Smooth muscle cell (in vitro differentiated cells): ENCODE measurements at regions not wholly inside any gene's neighbourhood (a gene's known extent, or its start where the extent isn't known, plus 50 kb on each side); places are given as distances from the start of the nearest gene placed in this dataset.

Experiments used
- DNase-seq: peaks from one replicate; lab custom pipeline; 2025; ENCODE audit not compliant: unreplicated experiment; lab: John Stamatoyannopoulos, UW
- H2AFZ ChIP-seq: fragments of 200-600 bp; sonication (generic); 2 replicates; pipeline ENCODE4 v1.6.0; 2016; ENCODE audit warnings: antibody characterized with exemption, low read depth, mild to moderate bottlenecking
- H3F3A ChIP-seq: fragments of 200-600 bp; sonication (generic); 2 replicates; pipeline ENCODE4 v1.6.0; 2017; ENCODE audit warnings: antibody characterized with exemption, low read depth
- H3K27ac ChIP-seq: fragments of 200-600 bp; sonication (generic); 2 replicates; pipeline ENCODE4 v1.5.1; 2016; ENCODE audit warnings: low read depth, mild to moderate bottlenecking
- H3K27me3 ChIP-seq: fragments of 200-600 bp; sonication (generic); 2 replicates; pipeline ENCODE4 v1.6.1; 2016; ENCODE audit warnings: low read depth, mild to moderate bottlenecking
- H3K36me3 ChIP-seq: fragments of 200-600 bp; sonication (generic); 2 replicates; pipeline ENCODE4 v1.5.1; 2016; ENCODE audit warnings: low read depth
- H3K4me1 ChIP-seq: fragments of 200-600 bp; sonication (generic); 2 replicates; pipeline ENCODE4 v1.5.1; 2016; ENCODE audit warnings: low read depth
- H3K4me2 ChIP-seq: fragments of 200-600 bp; sonication (generic); 2 replicates; pipeline ENCODE4 v1.6.0; 2016; ENCODE audit warnings: mild to moderate bottlenecking
- H3K4me3 ChIP-seq: fragments of 200-600 bp; sonication (generic); 2 replicates; pipeline ENCODE4 v1.5.1; 2016; ENCODE audit warnings: mild to moderate bottlenecking
- H3K79me2 ChIP-seq: fragments of 200-600 bp; sonication (generic); 2 replicates; pipeline ENCODE4 v1.6.0; 2016; ENCODE audit warnings: low read depth, mild to moderate bottlenecking
- H3K9ac ChIP-seq: fragments of 200-600 bp; sonication (generic); 2 replicates; pipeline ENCODE4 v1.6.0; 2016; ENCODE audit warnings: low read depth
- H3K9me3 ChIP-seq: fragments of 200-600 bp; sonication (generic); replicated peaks from 2 replicates; pipeline ENCODE4 v1.5.1; 2016; ENCODE audit warnings: low read depth
- H4K20me1 ChIP-seq: fragments of 200-600 bp; sonication (generic); 2 replicates; pipeline ENCODE4 v1.6.0; 2016; ENCODE audit warnings: low read depth
- WGBS: methylation state at CpG from one replicate; pipeline ENCODE4 v1.1.7; 2016; ENCODE audit warnings: low lambda C conversion rate; 5-methylcytosine and 5-hydroxymethylcytosine counted together
- TF ChIP-seq, protein P1 (sequence below): fragments of 200-600 bp; sonication (generic); IDR thresholded peaks from 2 replicates; pipeline ENCODE4 v1.5.1; 2017; ENCODE audit warnings: borderline replicate concordance, mild to moderate bottlenecking, antibody characterized with exemption; ENCODE audit not compliant: insufficient read depth, poor library complexity, severe bottlenecking

DNA sequence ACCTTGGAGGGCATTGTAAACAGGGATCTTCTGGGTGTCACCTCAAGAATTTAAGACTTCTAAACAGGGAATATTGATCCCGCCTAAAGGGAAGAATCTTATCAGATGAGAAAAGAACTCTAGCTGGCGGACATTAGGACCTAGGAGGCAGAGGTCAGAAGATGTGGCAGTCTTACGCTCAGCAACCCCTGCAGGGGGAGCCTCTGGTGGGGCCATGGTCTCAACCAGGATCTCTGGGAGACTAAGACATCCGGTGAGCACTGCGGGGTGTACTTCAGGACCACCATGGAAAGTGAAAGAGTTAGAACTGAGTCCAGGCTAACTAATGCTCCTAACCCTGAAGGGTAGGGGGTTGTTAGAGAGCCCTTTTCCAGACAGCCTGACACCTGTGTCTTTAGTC, 295.2 kb downstream of the VGLL3 start:
- Histone ChIP-seq H3K9me3 (no peaks in the 10 kb centered on the region), H3F3A (no peaks in the 10 kb centered on the region), H3K4me3 (no peak overlapping the region), H3K9ac (no peak overlapping the region), H3K36me3 (no peaks in the 10 kb centered on the region), H3K27ac (no peak overlapping the region), H4K20me1 (no peaks in the 10 kb centered on the region), H3K4me1 (no peaks in the 10 kb centered on the region), H3K4me2 (peak overlapping the region; percentile 59), H2AFZ (no peak overlapping the region), H3K27me3 (no peaks in the 10 kb centered on the region), H3K79me2 (no peaks in the 10 kb centered on the region)
- 68% methylated on average over 5 of the region's 5 CpGs for WGBS
- no peak for DNase-seq
- TF ChIP-seq, protein P1, sequence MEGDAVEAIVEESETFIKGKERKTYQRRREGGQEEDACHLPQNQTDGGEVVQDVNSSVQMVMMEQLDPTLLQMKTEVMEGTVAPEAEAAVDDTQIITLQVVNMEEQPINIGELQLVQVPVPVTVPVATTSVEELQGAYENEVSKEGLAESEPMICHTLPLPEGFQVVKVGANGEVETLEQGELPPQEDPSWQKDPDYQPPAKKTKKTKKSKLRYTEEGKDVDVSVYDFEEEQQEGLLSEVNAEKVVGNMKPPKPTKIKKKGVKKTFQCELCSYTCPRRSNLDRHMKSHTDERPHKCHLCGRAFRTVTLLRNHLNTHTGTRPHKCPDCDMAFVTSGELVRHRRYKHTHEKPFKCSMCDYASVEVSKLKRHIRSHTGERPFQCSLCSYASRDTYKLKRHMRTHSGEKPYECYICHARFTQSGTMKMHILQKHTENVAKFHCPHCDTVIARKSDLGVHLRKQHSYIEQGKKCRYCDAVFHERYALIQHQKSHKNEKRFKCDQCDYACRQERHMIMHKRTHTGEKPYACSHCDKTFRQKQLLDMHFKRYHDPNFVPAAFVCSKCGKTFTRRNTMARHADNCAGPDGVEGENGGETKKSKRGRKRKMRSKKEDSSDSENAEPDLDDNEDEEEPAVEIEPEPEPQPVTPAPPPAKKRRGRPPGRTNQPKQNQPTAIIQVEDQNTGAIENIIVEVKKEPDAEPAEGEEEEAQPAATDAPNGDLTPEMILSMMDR, result no peak

- DNase-seq, result no peak
- H3K4me2 ChIP-seq, result no peak overlapping the region
- TF ChIP-seq, protein P1, result no peak
- H3K27ac ChIP-seq, result no peak overlapping the region
- peaks cover 5% of the 10 kb centered on the region for H3K4me1 ChIP-seq
- no peaks in the 10 kb centered on the region for H3F3A ChIP-seq
- no peaks in the 10 kb centered on the region for H3K36me3 ChIP-seq
- H4K20me1 ChIP-seq, result no peaks in the 10 kb centered on the region
- H3K79me2 ChIP-seq, result no peaks in the 10 kb centered on the region
- H2AFZ ChIP-seq, result no peak overlapping the region
- H3K9ac ChIP-seq, result no peak overlapping the region
- no peaks in the 10 kb centered on the region for H3K9me3 ChIP-seq
- no peak overlapping the region for H3K4me3 ChIP-seq
- H3K27me3 ChIP-seq, result no peaks in the 10 kb centered on the region
Observed at GRCh38 chr3:86673991-86674390, 317.0 kb downstream of the VGLL3 start.

- H2AFZ ChIP-seq, result no peak overlapping the region
- 80% methylated on average over 2 of the region's 2 CpGs for WGBS
- H3K36me3 ChIP-seq, result no peaks in the 10 kb centered on the region
- H3K4me2 ChIP-seq, result no peak overlapping the region
- no peaks in the 10 kb centered on the region for H4K20me1 ChIP-seq
- H3F3A ChIP-seq, result no peaks in the 10 kb centered on the region
- H3K27ac ChIP-seq, result no peak overlapping the region
- H3K27me3 ChIP-seq, result no peaks in the 10 kb centered on the region
- no peaks in the 10 kb centered on the region for H3K79me2 ChIP-seq
- DNase-seq, result no peak
- no peaks in the 10 kb centered on the region for H3K4me1 ChIP-seq
- no peak overlapping the region for H3K9ac ChIP-seq
- H3K9me3 ChIP-seq, result no peaks in the 10 kb centered on the region
- TF ChIP-seq, protein P1, result no peak
- no peak overlapping the region for H3K4me3 ChIP-seq
Observed at GRCh38 chr3:86661817-86662216, 329.1 kb downstream of the VGLL3 start.

- Histone ChIP-seq H3K9ac (no peak overlapping the region), H3K36me3 (no peaks in the 10 kb centered on the region), H3K4me1 (peaks cover under 1% of the 10 kb centered on the region), H3K9me3 (no peaks in the 10 kb centered on the region), H3K4me3 (no peak overlapping the region), H3K4me2 (no peak overlapping the region), H3F3A (no peaks in the 10 kb centered on the region), H3K27me3 (no peaks in the 10 kb centered on the region), H2AFZ (no peak overlapping the region), H4K20me1 (no peaks in the 10 kb centered on the region), H3K27ac (no peak overlapping the region), H3K79me2 (no peaks in the 10 kb centered on the region)
- DNase-seq, result no peak
- 76% methylated on average over 1 of the region's 1 CpG for WGBS
- TF ChIP-seq, protein P1, result no peak
Observed at GRCh38 chr3:86658876-86659275, 332.1 kb downstream of the VGLL3 start.
